Colonic mucosa (tissue), 4 donors: ENCODE measurements at regions not wholly inside any gene's neighbourhood (a gene's known extent, or its start where the extent isn't known, plus 50 kb on each side); places are given as distances from the start of the nearest gene placed in this dataset.

Source experiments
- DNase-seq: peaks from one replicate; pipeline ENCODE4 v3.0.0-alpha.2; 2020
- H3K27ac ChIP-seq: fragments of 200-600 bp; one replicate; pipeline ENCODE4 v1.8.0; 2021
- H3K27me3 ChIP-seq: fragments of 200-600 bp; one replicate; pipeline ENCODE4 v1.8.0; 2021
- H3K36me3 ChIP-seq: fragments of 200-600 bp; one replicate; pipeline ENCODE4 v1.8.0; 2021
- H3K4me1 ChIP-seq: fragments of 200-600 bp; one replicate; pipeline ENCODE4 v1.8.0; 2021; ENCODE audit warnings: mild to moderate bottlenecking
- H3K4me3 ChIP-seq: fragments of 200-600 bp; one replicate; pipeline ENCODE4 v1.8.0; 2021
- H3K9ac ChIP-seq, 2 donors: one replicate each; pipeline ENCODE4 v1.7.0; 2013; ENCODE audit warnings: control low read depth in 2 of 2, low read depth in 2 of 2, low read length in 2 of 2
- H3K9me3 ChIP-seq: fragments of 200-600 bp; one replicate; pipeline ENCODE4 v1.8.0; 2021
- CTCF ChIP-seq: fragments of 200-600 bp; IDR thresholded peaks from one replicate; pipeline ENCODE4 v1.8.0; 2022; ENCODE audit warnings: antibody characterized with exemption, mild to moderate bottlenecking
- intact Hi-C: fragments of 100-400 bp; cut with DNase I; formaldehyde crosslinking; loops from one replicate; pipeline ENCODE4 v1.14.1; 2022
- donor health status: healthy.
- donor health status: DM: no; HTN: no; CAD: no.
- donor health status: DM: no; HTN: no; CAD: no.

GRCh38 chr5:116930616-116931015 is 356.0 kb upstream of the SEMA6A start:
- Histone ChIP-seq H3K36me3 (no peaks in the 10 kb centered on the region), H3K27ac (no peak overlapping the region), H3K9ac (no peak overlapping the region), H3K9me3 (no peaks in the 10 kb centered on the region), H3K4me3 (no peak overlapping the region), H3K4me1 (no peaks in the 10 kb centered on the region), H3K27me3 (no peaks in the 10 kb centered on the region)
- intact Hi-C loops = no loop called here
- TF ChIP-seq CTCF = no peak
- no peak for DNase-seq

DNA sequence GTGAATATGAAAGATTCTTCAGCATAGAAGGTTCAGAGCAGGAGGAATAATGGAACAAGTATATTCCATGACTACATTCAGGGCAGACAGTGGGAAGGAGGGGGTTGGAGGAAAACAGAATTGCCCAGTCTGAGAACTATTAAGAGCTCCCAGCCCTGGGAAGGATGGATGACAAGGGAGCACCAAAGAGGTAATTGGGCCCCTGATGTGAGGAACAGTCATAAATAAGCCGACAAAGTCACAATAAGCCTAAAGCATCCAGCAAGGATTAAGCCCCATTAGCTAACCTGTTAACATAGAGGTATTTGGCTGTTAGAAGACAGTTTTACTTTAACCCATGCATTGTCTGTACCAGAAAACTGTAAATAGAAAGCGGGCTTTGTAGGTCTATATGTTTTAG is 348.7 kb upstream of the SEMA6A start:
- intact Hi-C loops = no loop called here
- DNase-seq = no peak
- no peak overlapping the region for H3K4me3 ChIP-seq
- H3K9me3 ChIP-seq = no peaks in the 10 kb centered on the region
- no peaks in the 10 kb centered on the region for H3K4me1 ChIP-seq
- no peak for TF ChIP-seq CTCF
- H3K27ac ChIP-seq = no peak overlapping the region
- no peak overlapping the region for H3K9ac ChIP-seq
- no peaks in the 10 kb centered on the region for H3K27me3 ChIP-seq
- H3K36me3 ChIP-seq = no peaks in the 10 kb centered on the region

DNA sequence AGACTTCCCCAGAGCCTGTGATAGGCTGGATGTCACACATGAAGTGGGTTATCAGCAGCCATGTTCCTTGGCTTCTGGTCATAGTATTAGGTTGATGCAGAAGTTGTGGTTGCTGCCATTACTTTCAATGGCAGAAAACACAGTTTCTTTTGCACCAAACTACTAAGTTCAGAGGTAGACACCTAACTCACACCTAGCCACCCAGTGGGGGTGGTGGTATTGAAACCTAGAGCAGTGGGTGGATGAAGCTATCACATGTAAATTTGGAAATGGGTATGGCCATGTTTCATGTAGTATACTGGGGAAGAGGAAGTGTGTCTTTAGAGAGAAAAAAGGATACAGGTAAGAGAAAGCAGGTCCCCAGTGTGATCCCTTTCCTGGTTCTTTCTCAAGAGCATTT is 347.9 kb upstream of the SEMA6A start:
- Histone ChIP-seq H3K4me1 (no peaks in the 10 kb centered on the region), H3K27ac (no peak overlapping the region), H3K9ac (no peak overlapping the region), H3K9me3 (no peaks in the 10 kb centered on the region), H3K27me3 (no peaks in the 10 kb centered on the region), H3K36me3 (no peaks in the 10 kb centered on the region), H3K4me3 (no peak overlapping the region)
- DNase-seq = no peak
- no peak for TF ChIP-seq CTCF
- intact Hi-C loops = no loop called here

GRCh38 chr5:116914869-116915504 is 340.4 kb upstream of the SEMA6A start:
- no peak overlapping the region for H3K27ac ChIP-seq
- no peaks in the 10 kb centered on the region for H3K9me3 ChIP-seq
- intact Hi-C loops = no loop called here
- TF ChIP-seq CTCF = no peak
- no peaks in the 10 kb centered on the region for H3K36me3 ChIP-seq
- DNase-seq = no peak
- no peak overlapping the region for H3K4me3 ChIP-seq
- H3K4me1 ChIP-seq = no peaks in the 10 kb centered on the region
- H3K27me3 ChIP-seq = no peaks in the 10 kb centered on the region
- no peak overlapping the region for H3K9ac ChIP-seq

DNA sequence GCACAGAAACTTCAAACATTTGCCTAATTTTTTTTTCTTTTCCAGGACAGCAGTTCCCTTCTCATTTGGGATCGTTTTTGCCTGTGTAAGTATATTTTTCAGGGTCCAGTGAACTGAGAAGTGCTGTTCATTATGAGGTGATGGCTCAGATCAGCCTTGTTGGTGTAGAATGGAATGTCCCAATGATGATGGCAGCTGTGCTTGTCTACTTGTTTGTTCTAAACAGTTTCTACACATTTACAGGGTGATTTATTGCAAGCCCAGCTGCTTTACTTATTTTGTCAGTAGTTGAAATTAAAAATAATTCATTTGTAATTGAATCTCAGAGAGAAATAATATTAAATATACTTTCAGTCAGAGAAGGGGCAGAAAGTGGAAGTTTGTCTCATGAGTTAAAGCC is 337.6 kb upstream of the SEMA6A start:
- TF ChIP-seq CTCF = no peak
- H3K27ac ChIP-seq = no peak overlapping the region
- H3K27me3 ChIP-seq = no peaks in the 10 kb centered on the region
- intact Hi-C loops = no loop called here
- no peaks in the 10 kb centered on the region for H3K9me3 ChIP-seq
- no peaks in the 10 kb centered on the region for H3K4me1 ChIP-seq
- no peak overlapping the region for H3K4me3 ChIP-seq
- no peak for DNase-seq
- H3K36me3 ChIP-seq = no peaks in the 10 kb centered on the region
- no peak overlapping the region for H3K9ac ChIP-seq

DNA sequence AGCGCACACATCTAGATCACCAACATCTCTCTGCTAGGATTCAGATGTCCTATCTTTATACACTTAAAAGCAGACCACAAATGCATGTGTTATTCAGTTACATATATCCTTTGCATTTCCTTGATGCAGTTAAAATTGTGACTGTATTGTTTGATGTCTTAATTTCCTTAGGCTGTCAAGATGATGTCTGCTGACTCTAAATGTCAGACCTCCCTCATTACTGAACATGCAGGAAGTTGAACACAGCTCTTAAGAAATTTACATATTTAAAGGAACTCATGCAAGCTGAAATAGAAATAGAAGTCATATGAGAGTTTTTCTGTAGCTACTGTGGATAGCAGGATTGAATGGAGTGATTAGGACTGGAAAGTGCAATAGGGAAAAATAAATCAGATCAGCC is 336.5 kb upstream of the SEMA6A start:
- TF ChIP-seq CTCF = no peak
- no peaks in the 10 kb centered on the region for H3K4me1 ChIP-seq
- no peak for DNase-seq
- H3K27ac ChIP-seq = no peak overlapping the region
- no peak overlapping the region for H3K9ac ChIP-seq
- no peak overlapping the region for H3K4me3 ChIP-seq
- H3K27me3 ChIP-seq = no peaks in the 10 kb centered on the region
- intact Hi-C loops = no loop called here
- no peaks in the 10 kb centered on the region for H3K9me3 ChIP-seq
- H3K36me3 ChIP-seq = no peaks in the 10 kb centered on the region
